Right lobe of liver (tissue), 6 donors: ENCODE measurements at regions not wholly inside any gene's neighbourhood (a gene's known extent, or its start where the extent isn't known, plus 50 kb on each side); places are given as distances from the start of the nearest gene placed in this dataset.

Experiments used
- ATAC-seq, 4 donors: fragments of 200-7000 bp; cut with Tn5 transposase; one replicate each; pipeline ENCODE4 v1.9.1; 2020; ENCODE audit warnings: mild to moderate bottlenecking in 4 of 4, moderate library complexity in 4 of 4
- DNase-seq, 3 donors: peaks; one replicate each; pipeline ENCODE4 v3.0.0-alpha.2; 2020
- H3K27ac ChIP-seq, 3 donors: fragments of 200-600 bp; one replicate each; pipeline ENCODE4 v1.8.0; 2022
- H3K27me3 ChIP-seq, 2 donors: fragments of 200-600 bp; one replicate each; pipeline ENCODE4 v1.8.0; 2022
- H3K36me3 ChIP-seq, 4 donors: fragments of 200-600 bp; sonication (generic) in 1 of 4; one replicate each; pipeline versions ENCODE4 v1.5.1 to v1.8.0; 2017 to 2022; ENCODE audit warnings: control low read depth in 1 of 4
- H3K4me1 ChIP-seq, 4 donors: fragments of 200-600 bp; sonication (generic) in 1 of 4; one replicate each; pipeline versions ENCODE4 v1.5.1 to v1.8.0; 2017 to 2022; ENCODE audit warnings: control low read depth in 1 of 4
- H3K4me3 ChIP-seq, 3 donors: fragments of 200-600 bp; one replicate each; pipeline ENCODE4 v1.8.0; 2022
- H3K9me3 ChIP-seq, 4 donors: fragments of 200-600 bp; sonication (generic) in 1 of 4; one replicate each; pipeline versions ENCODE4 v1.5.1 to v1.8.0; 2017 to 2022; ENCODE audit warnings: control low read depth in 1 of 4
- CTCF ChIP-seq, 4 donors: fragments of 200-600 bp in 3 of 4; fragments of 450-650 bp in 1 of 4; IDR thresholded peaks; one replicate each; pipeline versions ENCODE4 v1.5.1 to v1.8.0; 2016 to 2022; ENCODE audit warnings: antibody characterized with exemption in 4 of 4, mild to moderate bottlenecking in 2 of 4
- POLR2A ChIP-seq: fragments of 450-650 bp; IDR thresholded peaks from one replicate; pipeline ENCODE4 v1.6.1; 2017; ENCODE audit warnings: antibody characterized with exemption, mild to moderate bottlenecking
- WGBS: methylation state at CpG from one replicate; pipeline ENCODE4 v1.1.6; 2018; ENCODE audit warnings: low coverage, low lambda C conversion rate; ENCODE audit not compliant: insufficient coverage; ENCODE audit errors: missing lambda C conversion rate; 5-methylcytosine and 5-hydroxymethylcytosine counted together
- intact Hi-C, 2 donors: fragments of 100-400 bp; cut with DNase I; formaldehyde crosslinking; loops; one replicate each; pipeline versions ENCODE4 v1.11.2 to v1.14.1; 2022
- donor health status: DM: no; HTN: yes; CAD: no.
- donor health status: DM: no; HTN: no; CAD: no.
- donor health status: DM: no; HTN: no; CAD: no.
- donor health status: DM: no; HTN: yes; CAD: no.
- donor health status: DM: no; HTN: yes; CAD: no.

- 77% methylated on average over 3 of the region's 4 CpGs for WGBS
- Histone ChIP-seq H3K4me3 (no peak overlapping the region), H3K27ac (no peak overlapping the region), H3K4me1 (no peaks in the 10 kb centered on the region), H3K36me3 (no peaks in the 10 kb centered on the region), H3K9me3 (no peaks in the 10 kb centered on the region), H3K27me3 (no peaks in the 10 kb centered on the region)
- DNase-seq (no peak), ATAC-seq (no peak)
- intact Hi-C loops = no loop called here
- TF ChIP-seq CTCF (IDR thresholded peaks at IDR 0.05) = no peak
- no peak for TF ChIP-seq POLR2A
These were observed 107.2 kb upstream of the SPRED2 start for GRCh38 chr2:65539633-65540032.

- TF ChIP-seq CTCF (IDR thresholded peaks at IDR 0.05) (no peak), POLR2A (no peak)
- Histone ChIP-seq H3K9me3 (no peaks in the 10 kb centered on the region), H3K36me3 (no peaks in the 10 kb centered on the region), H3K27me3 (no peaks in the 10 kb centered on the region), H3K27ac (no peak overlapping the region), H3K4me1 (no peaks in the 10 kb centered on the region), H3K4me3 (no peak overlapping the region)
- DNase-seq = no peak
- no peak for ATAC-seq
- WGBS = 82% methylated on average over 7 of the region's 7 CpGs
- intact Hi-C loops = no loop called here
These were observed 105.4 kb upstream of the SPRED2 start for GRCh38 chr2:65537651-65538385.

GRCh38 chr2:65536596-65536995, 104.2 kb upstream of the SPRED2 start:
- no peak for ATAC-seq

GRCh38 chr2:65532937-65533336, 100.5 kb upstream of the SPRED2 start:
- Histone ChIP-seq H3K27ac (no peak overlapping the region), H3K27me3 (no peaks in the 10 kb centered on the region), H3K9me3 (no peaks in the 10 kb centered on the region), H3K4me3 (no peak overlapping the region), H3K4me1 (peaks cover 0 to 7% (median 2%) of the 10 kb centered on the region in 4 donors), H3K36me3 (no peaks in the 10 kb centered on the region)
- DNase-seq (no peak), ATAC-seq (peak in 1 of 4 donors; percentile 27)
- TF ChIP-seq CTCF (IDR thresholded peaks at IDR 0.05) = no peak
- TF ChIP-seq POLR2A = no peak
- 75% methylated on average over 1 of the region's 4 CpGs for WGBS
- intact Hi-C loops = no loop called here

More at GRCh38 chr2:65536596-65536995, 104.2 kb upstream of the SPRED2 start:
- no peaks in the 10 kb centered on the region for H3K9me3 ChIP-seq
- TF ChIP-seq POLR2A (no peak), CTCF (IDR thresholded peaks at IDR 0.05) (no peak)
- WGBS = 78% methylated on average over 3 of the region's 4 CpGs
- H3K4me1 ChIP-seq = no peaks in the 10 kb centered on the region
- H3K27me3 ChIP-seq = no peaks in the 10 kb centered on the region
- H3K36me3 ChIP-seq = no peaks in the 10 kb centered on the region
- no peak overlapping the region for H3K4me3 ChIP-seq
- H3K27ac ChIP-seq = no peak overlapping the region
- intact Hi-C loops = no loop called here
- no peak for DNase-seq
